ENCODE measurements at regions not wholly inside any gene's neighbourhood (a gene's known extent, or its start where the extent isn't known, plus 50 kb on each side); places are given as distances from the start of the nearest gene placed in this dataset.

DNA sequence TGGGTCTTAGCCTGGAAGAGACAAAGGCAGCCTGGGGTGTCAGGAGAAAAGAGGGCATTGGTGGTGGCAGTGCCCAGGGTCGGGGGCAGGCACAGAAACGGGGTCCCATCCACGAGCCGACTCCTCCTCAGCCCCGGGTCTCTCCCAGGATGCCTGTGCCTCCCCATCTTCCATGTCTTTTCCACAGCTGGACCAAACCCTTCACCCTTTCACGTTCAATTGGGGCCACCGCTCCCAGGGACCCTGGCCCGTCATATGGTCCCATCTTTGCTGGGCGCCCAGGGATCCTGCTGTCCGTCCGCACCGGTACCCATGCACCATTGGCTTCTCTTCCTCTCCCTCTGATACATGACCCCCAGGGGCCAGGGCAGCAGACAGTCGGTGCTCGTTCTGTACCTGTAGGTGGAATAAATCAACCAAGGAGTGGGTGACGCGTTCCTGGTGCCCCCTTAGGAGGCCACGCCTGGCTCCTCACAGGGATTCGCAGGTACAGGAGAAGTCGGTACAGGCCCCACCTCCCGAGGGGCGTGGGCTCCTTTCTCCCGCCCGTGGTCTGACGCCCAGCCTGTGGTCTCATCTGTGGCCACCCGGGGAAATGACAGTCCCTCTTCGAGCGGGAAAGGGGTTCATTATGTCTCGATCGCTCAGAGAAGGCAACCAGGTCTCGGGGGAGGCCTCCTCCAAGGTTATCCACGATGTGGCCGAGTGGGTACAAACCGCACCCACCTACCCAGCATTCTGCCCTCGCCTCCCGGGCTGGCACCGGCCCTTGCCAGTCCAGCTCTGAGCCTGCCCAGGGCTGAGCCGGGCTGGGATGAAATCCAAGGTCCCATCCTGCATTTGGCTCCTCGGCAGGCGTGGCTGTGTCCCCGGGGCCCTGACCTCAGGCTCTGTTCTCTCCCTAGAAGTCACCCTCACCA lies 1493.6 kb downstream of the BRD1 start:
- no peak for DNase-seq

- DNase-seq, result no peak
Observed at GRCh38 chr22:48333323-48333763, 1494.3 kb downstream of the BRD1 start.

- DNase-seq, result no peak
Observed at GRCh38 chr22:48332438-48333322, 1495.0 kb downstream of the BRD1 start.

DNA sequence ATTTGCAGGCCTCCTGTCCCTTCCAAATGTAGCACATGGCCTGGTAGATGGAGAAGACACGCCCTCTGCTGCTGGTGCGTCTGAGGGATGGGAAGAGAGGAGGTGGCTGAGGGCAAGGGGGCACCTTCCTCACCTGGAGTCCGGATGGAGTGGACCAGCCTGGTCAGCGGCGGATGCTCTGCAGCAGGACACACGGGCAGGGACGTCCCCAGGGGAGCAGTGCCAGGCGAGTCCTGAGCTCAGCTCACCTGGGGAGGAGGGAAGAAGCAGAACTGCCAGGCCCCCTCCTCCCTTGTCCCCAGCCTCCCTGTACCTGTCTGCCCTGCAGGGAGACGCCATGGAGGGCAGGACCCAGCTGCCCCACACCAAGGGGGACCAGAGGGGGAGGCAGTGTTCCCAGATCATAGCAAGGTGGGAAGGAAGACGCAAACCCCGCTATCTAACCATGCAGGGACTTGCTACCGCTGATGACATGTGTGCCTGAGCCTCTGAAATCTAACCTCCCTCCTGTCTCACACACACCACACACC lies 1495.9 kb downstream of the BRD1 start:
- no peak for DNase-seq

- no peak for DNase-seq
Observed at GRCh38 chr22:48331266-48331665, 1496.4 kb downstream of the BRD1 start.

- DNase-seq, result no peak
Observed at GRCh38 chr22:48327721-48328120, 1500.0 kb downstream of the BRD1 start.

GRCh38 chr22:48323746-48324145 lies 1503.9 kb downstream of the BRD1 start:
- no peak for DNase-seq

DNA sequence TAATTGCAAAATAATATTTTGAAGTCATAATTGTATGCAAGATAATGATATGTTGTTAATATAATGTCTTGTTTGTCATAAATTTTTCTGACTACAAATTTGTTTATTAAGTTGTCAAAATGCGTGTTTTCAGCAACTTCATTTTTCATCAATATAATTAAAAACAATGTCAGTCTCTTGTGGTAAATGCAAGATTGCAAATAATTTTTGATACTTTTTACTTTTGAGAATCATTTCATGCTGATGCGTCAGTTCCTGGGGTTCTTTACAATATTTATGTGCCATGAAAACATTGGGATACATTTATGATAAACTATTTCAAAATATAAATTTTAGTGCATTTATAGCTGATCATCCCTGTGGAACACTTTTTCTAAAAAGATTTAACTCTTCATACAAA lies 1504.8 kb downstream of the BRD1 start:
- no peak for DNase-seq

GRCh38 chr22:48321986-48322545 lies 1505.6 kb downstream of the BRD1 start:
- DNase-seq, result no peak

DNA sequence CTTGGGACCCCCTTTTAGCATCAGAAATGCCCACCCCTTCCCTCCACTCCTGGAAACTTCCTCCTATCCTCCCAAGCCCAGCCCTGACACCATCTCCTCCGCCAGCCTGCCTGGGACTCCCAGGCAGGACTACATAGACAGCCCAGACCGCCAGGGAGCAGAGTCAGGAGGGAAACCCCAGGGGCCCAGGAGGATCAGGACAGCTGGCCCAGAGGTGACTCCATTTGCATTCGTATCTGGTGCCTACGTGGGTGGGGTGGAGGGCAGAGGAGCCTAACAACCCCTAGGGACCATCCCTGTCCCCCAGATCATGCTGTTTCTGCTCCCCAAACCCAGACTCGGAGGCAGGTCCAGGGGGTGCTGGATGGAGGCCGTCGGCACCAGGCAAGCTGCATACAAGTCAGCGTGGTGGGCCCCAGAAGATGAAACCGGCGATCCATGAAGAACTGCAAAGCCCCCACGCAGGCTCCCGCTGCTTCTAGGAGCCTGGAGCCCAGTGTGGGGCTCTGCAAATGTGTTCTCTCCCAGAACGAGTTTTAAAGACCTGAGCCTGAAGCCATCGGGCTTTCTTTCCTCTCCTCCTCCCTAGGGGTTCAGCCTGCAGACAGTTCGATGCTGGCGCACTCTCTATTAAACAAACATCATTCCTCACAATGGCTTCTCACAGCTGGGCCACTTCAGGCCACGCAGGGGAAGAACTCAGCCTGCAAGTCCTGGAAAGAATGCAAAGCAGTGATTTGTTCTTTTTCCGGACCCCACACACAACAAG lies 1506.8 kb downstream of the BRD1 start:
- no peak for DNase-seq

DNA sequence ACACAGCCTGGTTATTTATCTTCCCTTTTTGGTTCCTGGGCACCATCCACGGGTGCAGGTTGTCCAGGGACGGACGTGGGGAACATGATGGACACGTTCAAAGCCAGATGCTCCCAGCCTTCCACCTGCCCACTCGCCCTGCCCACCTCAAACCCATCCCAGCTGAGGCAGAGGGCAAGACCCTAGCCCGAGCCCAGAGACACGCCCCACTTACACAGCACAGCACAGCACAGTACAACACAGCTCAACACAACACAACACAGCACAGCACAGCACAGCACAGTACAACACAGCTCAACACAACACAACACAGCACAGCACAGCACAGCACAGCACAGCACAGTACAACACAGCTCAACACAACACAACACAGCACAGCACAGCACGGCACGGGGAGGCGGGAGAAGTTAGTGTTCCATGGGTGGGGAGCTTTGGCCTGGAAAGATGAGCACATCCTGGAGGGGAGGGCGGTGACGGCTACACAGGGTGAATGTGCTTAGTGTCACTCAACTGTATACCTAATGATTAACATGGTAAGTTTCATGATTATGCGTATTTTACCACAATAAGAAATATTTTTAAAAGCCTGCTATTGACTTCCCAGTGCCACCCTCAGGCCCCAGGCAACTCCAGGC lies 1507.5 kb downstream of the BRD1 start:
- DNase-seq, result no peak

DNA sequence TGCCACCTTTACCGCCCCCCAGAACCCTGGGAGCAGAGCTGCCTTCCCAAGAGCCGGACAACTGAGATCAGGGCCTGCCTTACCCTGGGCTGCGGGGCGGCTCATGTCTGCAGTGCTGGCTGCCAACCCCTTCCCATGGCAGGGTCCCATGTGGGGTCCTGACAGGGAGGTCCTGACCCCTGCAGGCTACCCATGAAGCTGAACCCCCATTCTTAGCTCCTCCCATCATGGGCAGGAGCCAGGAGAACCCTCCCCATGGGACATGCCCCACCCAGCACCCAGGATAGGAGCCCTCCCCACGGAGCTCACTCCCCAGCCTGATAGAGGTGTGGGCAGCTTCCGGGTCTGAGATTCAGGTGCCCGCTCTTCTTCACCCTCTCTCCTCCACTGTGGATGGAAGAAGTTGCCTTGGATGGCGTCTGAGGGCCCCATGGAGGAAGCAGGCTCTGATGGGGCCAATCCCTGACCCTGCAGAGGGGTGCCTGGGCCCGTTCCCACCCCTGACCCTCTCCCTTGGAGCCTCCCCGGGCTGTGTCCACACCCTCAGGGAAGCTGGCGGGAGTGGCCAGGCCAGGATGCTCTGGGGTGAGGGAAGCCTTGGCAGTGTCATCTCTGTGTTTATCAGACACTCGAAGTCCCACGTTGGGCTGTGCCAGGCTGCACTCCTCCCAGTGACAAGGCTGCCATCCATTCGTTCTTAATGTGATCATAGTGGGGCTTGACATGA lies 1508.2 kb downstream of the BRD1 start:
- DNase-seq, result no peak

GRCh38 chr22:48318575-48319320 lies 1508.9 kb downstream of the BRD1 start:
- DNase-seq, result no peak

- no peak for DNase-seq
Observed at GRCh38 chr22:48318173-48318572, 1509.5 kb downstream of the BRD1 start.

GRCh38 chr22:48316257-48317250 lies 1511.1 kb downstream of the BRD1 start:
- DNase-seq, result no peak

DNA sequence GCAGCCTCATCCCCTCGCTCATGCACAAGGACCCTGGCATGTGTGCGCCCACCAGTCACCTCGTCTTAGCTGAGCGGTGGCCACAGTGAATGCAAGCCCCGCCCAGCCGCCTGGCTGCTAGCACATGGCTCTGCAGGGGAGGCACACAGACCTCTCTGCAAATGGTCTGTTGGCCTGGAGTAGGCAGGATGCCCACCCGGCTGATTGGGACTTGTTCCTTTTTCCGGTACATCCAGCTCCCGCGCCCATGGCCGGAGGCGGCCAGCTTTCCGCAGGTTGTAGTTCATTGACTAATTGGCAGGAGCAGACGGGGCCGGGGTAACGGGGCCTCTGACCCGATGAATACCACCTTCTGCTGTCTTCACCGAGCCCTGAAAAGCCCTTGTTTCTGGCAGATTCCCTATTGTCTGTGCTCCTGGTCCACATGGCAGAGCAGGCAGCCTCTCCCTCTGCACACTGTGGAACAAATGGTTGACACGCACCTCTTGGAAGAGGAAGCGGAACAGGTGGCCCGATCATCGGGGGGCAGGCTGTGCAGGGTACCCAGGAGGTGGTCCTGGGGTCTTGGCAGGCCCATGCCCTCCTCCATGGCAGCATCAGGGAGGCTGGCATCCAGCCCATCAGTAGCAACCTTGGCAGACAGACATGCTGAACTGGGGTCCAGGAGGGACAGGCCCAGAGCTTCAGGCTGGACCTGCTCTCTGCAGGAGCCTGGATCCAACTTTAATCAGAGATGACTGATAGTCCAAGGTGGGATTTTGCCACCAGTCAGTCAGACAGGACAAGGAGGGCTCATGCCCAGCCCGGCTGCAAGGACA lies 1512.0 kb downstream of the BRD1 start:
- DNase-seq, result no peak

GRCh38 chr22:48314073-48314472 lies 1513.6 kb downstream of the BRD1 start:
- no peak for DNase-seq
